Breast epithelium (tissue), 4 donors: ENCODE measurements at regions not wholly inside any gene's neighbourhood (a gene's known extent, or its start where the extent isn't known, plus 50 kb on each side); places are given as distances from the start of the nearest gene placed in this dataset.

ENCODE experiments used
- DNase-seq, 2 donors: peaks; one replicate each; pipeline ENCODE4 v3.0.0-alpha.2; 2019; ENCODE audit warnings: low spot score in 2 of 2
- H3K27ac ChIP-seq, 2 donors: fragments of 200-600 bp; sonication (generic) in 1 of 2; one replicate each; pipeline ENCODE4 v1.5.1; 2016 to 2019; ENCODE audit warnings: mild to moderate bottlenecking in 1 of 2
- H3K27me3 ChIP-seq, 2 donors: fragments of 200-600 bp; sonication (generic) in 1 of 2; one replicate each; pipeline versions ENCODE4 v1.5.1 to v1.6.0; 2017 to 2019; ENCODE audit warnings: control low read depth in 1 of 2, mild to moderate bottlenecking in 1 of 2
- H3K36me3 ChIP-seq: fragments of 200-600 bp; one replicate; pipeline ENCODE4 v1.5.1; 2019
- H3K4me1 ChIP-seq, 2 donors: fragments of 200-600 bp; sonication (generic); one replicate each; pipeline ENCODE4 v1.5.1; 2016 to 2019; ENCODE audit warnings: control low read depth in 1 of 2
- H3K4me3 ChIP-seq, 3 donors: fragments of 200-600 bp; sonication (generic); 1 replicate in 2 of 3; 2 replicates in 1 of 3; pipeline ENCODE4 v1.5.1; 2016 to 2019; ENCODE audit warnings: mild to moderate bottlenecking in 3 of 3, moderate library complexity in 2 of 3
- H3K9me3 ChIP-seq, 2 donors: fragments of 200-600 bp; sonication (generic) in 1 of 2; one replicate each; pipeline ENCODE4 v1.5.1; 2016 to 2019; ENCODE audit warnings: control low read depth in 1 of 2
- CTCF ChIP-seq, 3 donors: fragments of 450-650 bp; IDR thresholded peaks; one replicate each; pipeline ENCODE4 v1.5.1; 2016 to 2017; ENCODE audit warnings: antibody characterized with exemption in 3 of 3, mild to moderate bottlenecking in 3 of 3, moderate library complexity in 3 of 3
- POLR2A ChIP-seq: fragments of 450-650 bp; IDR thresholded peaks from one replicate; pipeline ENCODE4 v1.6.1; 2016; ENCODE audit warnings: antibody characterized with exemption, mild to moderate bottlenecking, moderate library complexity
- POLR2AphosphoS5 ChIP-seq, 3 donors: sonication (generic); formaldehyde crosslinking; IDR thresholded peaks; one replicate each; pipeline ENCODE4 v1.6.1; 2017; ENCODE audit warnings: antibody characterized with exemption in 3 of 3
- intact Hi-C: fragments of 100-400 bp; cut with DNase I; formaldehyde crosslinking; loops from one replicate; pipeline ENCODE4 v1.15.1; 2023; ENCODE audit warnings: low total_unique reads

- no peak overlapping the region for H3K27ac ChIP-seq
- TF ChIP-seq POLR2A (no peak), POLR2AphosphoS5 (IDR thresholded peaks at IDR 0.05) (no peak), CTCF (IDR thresholded peaks at IDR 0.05) (no peak)
- H3K27me3 ChIP-seq, result no peaks in the 10 kb centered on the region
- intact Hi-C loops, result no loop called here
- no peaks in the 10 kb centered on the region for H3K4me1 ChIP-seq
- DNase-seq, result no peak
- no peaks in the 10 kb centered on the region for H3K36me3 ChIP-seq
- H3K9me3 ChIP-seq, result no peaks in the 10 kb centered on the region
- no peak overlapping the region for H3K4me3 ChIP-seq
These were observed 236.0 kb upstream of the EYS start for GRCh38 chr6:65943051-65943450.

- Histone ChIP-seq H3K4me1 (no peaks in the 10 kb centered on the region), H3K27me3 (no peaks in the 10 kb centered on the region), H3K36me3 (no peaks in the 10 kb centered on the region), H3K27ac (no peak overlapping the region), H3K9me3 (no peaks in the 10 kb centered on the region), H3K4me3 (no peak overlapping the region)
- no peak for DNase-seq
- intact Hi-C loops, result no loop called here
- TF ChIP-seq POLR2AphosphoS5 (IDR thresholded peaks at IDR 0.05) (no peak), POLR2A (no peak)
These were observed 231.0 kb upstream of the EYS start for GRCh38 chr6:65938000-65938399.

GRCh38 chr6:65935412-65935811, 228.4 kb upstream of the EYS start:
- intact Hi-C loops, result no loop called here
- H3K36me3 ChIP-seq, result no peaks in the 10 kb centered on the region
- no peak overlapping the region for H3K27ac ChIP-seq
- no peaks in the 10 kb centered on the region for H3K27me3 ChIP-seq
- no peak for DNase-seq
- peaks cover 0 to 6% of the 10 kb centered on the region in 2 donors for H3K9me3 ChIP-seq
- no peaks in the 10 kb centered on the region for H3K4me1 ChIP-seq
- no peak overlapping the region for H3K4me3 ChIP-seq
- TF ChIP-seq POLR2A (no peak), POLR2AphosphoS5 (IDR thresholded peaks at IDR 0.05) (no peak), CTCF (IDR thresholded peaks at IDR 0.05) (no peak)

GRCh38 chr6:65933390-65933789, 226.4 kb upstream of the EYS start:
- DNase-seq, result no peak
- no peak overlapping the region for H3K27ac ChIP-seq
- H3K27me3 ChIP-seq, result no peaks in the 10 kb centered on the region
- H3K9me3 ChIP-seq, result peaks cover 0 to 7% of the 10 kb centered on the region in 2 donors
- intact Hi-C loops, result no loop called here
- no peaks in the 10 kb centered on the region for H3K36me3 ChIP-seq
- H3K4me1 ChIP-seq, result no peaks in the 10 kb centered on the region
- TF ChIP-seq CTCF (IDR thresholded peaks at IDR 0.05) (no peak), POLR2A (no peak), POLR2AphosphoS5 (IDR thresholded peaks at IDR 0.05) (no peak)
- H3K4me3 ChIP-seq, result no peak overlapping the region

GRCh38 chr6:65927141-65927540, 220.1 kb upstream of the EYS start:
- TF ChIP-seq POLR2AphosphoS5 (IDR thresholded peaks at IDR 0.05) (no peak), POLR2A (no peak), CTCF (IDR thresholded peaks at IDR 0.05) (no peak)
- DNase-seq, result no peak
- Histone ChIP-seq H3K9me3 (peaks cover 0 to 7% of the 10 kb centered on the region in 2 donors), H3K36me3 (no peaks in the 10 kb centered on the region), H3K4me3 (no peak overlapping the region), H3K27me3 (no peaks in the 10 kb centered on the region), H3K4me1 (no peaks in the 10 kb centered on the region), H3K27ac (no peak overlapping the region)
- intact Hi-C loops, result no loop called here

- no peak for TF ChIP-seq POLR2A
- no peak for TF ChIP-seq CTCF (IDR thresholded peaks at IDR 0.05)
- no peak for TF ChIP-seq POLR2AphosphoS5 (IDR thresholded peaks at IDR 0.05)
- intact Hi-C loops, result no loop called here
- H3K27ac ChIP-seq, result no peak overlapping the region
- H3K4me1 ChIP-seq, result no peaks in the 10 kb centered on the region
- H3K4me3 ChIP-seq, result no peak overlapping the region
- H3K36me3 ChIP-seq, result no peaks in the 10 kb centered on the region
- no peaks in the 10 kb centered on the region for H3K9me3 ChIP-seq
- no peaks in the 10 kb centered on the region for H3K27me3 ChIP-seq
- no peak for DNase-seq
These were observed 217.4 kb upstream of the EYS start for GRCh38 chr6:65924411-65924810.
